Loucy (cell line): ENCODE measurements at regions not wholly inside any gene's neighbourhood (a gene's known extent, or its start where the extent isn't known, plus 50 kb on each side); places are given as distances from the start of the nearest gene placed in this dataset.
A peak's percentile ranks its signal among the peaks of the same experiment; 100 is the strongest.

Experiments
- H2AFZ ChIP-seq: fragments of 200-600 bp; sonication (generic); 2 replicates; pipeline ENCODE4 v1.6.0; 2016; ENCODE audit warnings: antibody characterized with exemption, mild to moderate bottlenecking, low read length, moderate library complexity
- H3F3A ChIP-seq: fragments of 200-600 bp; 2 replicates; pipeline ENCODE4 v1.6.0; 2016; ENCODE audit warnings: antibody characterized with exemption, low read depth, mild to moderate bottlenecking
- H3K27me3 ChIP-seq: fragments of 200-600 bp; sonication (generic); 2 replicates; pipeline ENCODE4 v1.6.1; 2014; ENCODE audit warnings: low read length, mild to moderate bottlenecking; ENCODE audit not compliant: insufficient read depth, poor library complexity, severe bottlenecking
- H3K36me3 ChIP-seq: fragments of 200-600 bp; sonication (generic); 2 replicates; pipeline ENCODE4 v1.6.1; 2016; ENCODE audit warnings: low read length; ENCODE audit not compliant: insufficient read depth
- H3K4me1 ChIP-seq: fragments of 200-600 bp; sonication (generic); 2 replicates; pipeline ENCODE4 v1.5.1; 2014; ENCODE audit warnings: low read length, mild to moderate bottlenecking; ENCODE audit not compliant: insufficient read depth, poor library complexity, severe bottlenecking
- H3K4me2 ChIP-seq: fragments of 200-600 bp; sonication (generic); 2 replicates; pipeline ENCODE4 v1.6.0; 2014; ENCODE audit warnings: antibody characterized with exemption, low read length, low read depth, mild to moderate bottlenecking; ENCODE audit not compliant: poor library complexity, severe bottlenecking
- H3K4me3 ChIP-seq: fragments of 200-600 bp; sonication (generic); 2 replicates; pipeline ENCODE4 v1.5.1; 2014; ENCODE audit warnings: low read length, mild to moderate bottlenecking, mixed read lengths; ENCODE audit not compliant: poor library complexity, severe bottlenecking
- H3K79me2 ChIP-seq: fragments of 200-600 bp; sonication (generic); 2 replicates; pipeline ENCODE4 v1.6.1; 2014; ENCODE audit warnings: low read length; ENCODE audit not compliant: insufficient read depth
- H3K9ac ChIP-seq: fragments of 200-600 bp; sonication (generic); 2 replicates; pipeline ENCODE4 v1.6.0; 2014; ENCODE audit warnings: mild to moderate bottlenecking, low read depth, low read length, moderate library complexity; ENCODE audit not compliant: poor library complexity, severe bottlenecking
- H3K9me2 ChIP-seq: fragments of 200-600 bp; sonication (generic); replicated peaks from 2 replicates; pipeline ENCODE4 v1.6.1; 2016; ENCODE audit warnings: low read depth, low read length, mixed read lengths
- H3K9me3 ChIP-seq: fragments of 200-600 bp; sonication (generic); 2 replicates; pipeline ENCODE4 v1.6.1; 2014; ENCODE audit warnings: mild to moderate bottlenecking, antibody characterized with exemption, low read length, low read depth; ENCODE audit not compliant: insufficient read depth
- H4K20me1 ChIP-seq: fragments of 200-600 bp; sonication (generic); 2 replicates; pipeline ENCODE4 v1.6.0; 2014; ENCODE audit warnings: antibody characterized with exemption, low read length, mild to moderate bottlenecking; ENCODE audit not compliant: insufficient read depth, poor library complexity, severe bottlenecking
- EZH2phosphoT487 ChIP-seq: fragments of 200-600 bp; IDR thresholded peaks from 2 replicates; pipeline ENCODE4 v1.6.1; 2018; ENCODE audit warnings: antibody characterized with exemption, mild to moderate bottlenecking, moderate library complexity, borderline replicate concordance
- TF ChIP-seq, protein P1 (sequence below): fragments of 200-600 bp; sonication (generic); conservative IDR thresholded peaks from 2 replicates; pipeline ENCODE4 v1.5.1; 2014; ENCODE audit warnings: mild to moderate bottlenecking, antibody characterized with exemption, low read length

DNA sequence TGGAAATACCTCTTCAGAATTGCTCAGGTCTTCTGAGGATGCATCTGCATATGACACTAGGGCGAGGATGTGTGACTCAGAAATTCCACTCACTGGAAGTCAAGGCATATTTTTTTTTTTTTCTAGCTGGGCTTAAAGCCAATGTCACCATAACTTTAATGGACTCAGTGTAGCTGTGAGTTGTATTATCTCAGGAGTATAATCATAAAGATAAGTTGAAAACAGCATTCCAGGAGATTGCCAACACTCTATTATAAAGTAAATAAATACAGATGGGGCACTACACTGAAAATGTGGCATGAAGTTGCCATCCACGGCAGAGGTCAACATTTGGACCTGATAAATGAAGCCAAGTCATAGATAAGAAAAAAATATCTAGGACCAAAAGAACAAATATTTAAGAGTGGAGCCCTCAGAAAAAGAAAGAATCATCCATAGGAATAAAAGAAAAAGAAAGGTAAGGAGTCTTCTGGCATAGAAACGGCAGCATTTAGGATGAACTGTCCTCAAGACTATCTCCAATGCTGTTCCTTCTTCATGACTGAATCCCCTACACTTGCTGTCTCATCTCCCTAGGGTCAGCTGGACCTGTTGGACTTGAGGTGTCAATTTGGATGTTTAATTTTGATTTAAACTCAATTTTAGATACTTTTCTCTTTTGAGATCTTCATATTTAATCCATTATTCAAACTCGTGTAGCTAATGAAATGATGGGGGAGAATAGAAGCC is 72.9 kb upstream of the CAV2 start:
- Histone ChIP-seq H2AFZ (no peak overlapping the region), H4K20me1 (no peaks in the 10 kb centered on the region), H3K9me2 (no peaks in the 10 kb centered on the region), H3K9ac (no peak overlapping the region), H3K9me3 (no peaks in the 10 kb centered on the region), H3K4me3 (no peak overlapping the region), H3K4me1 (peaks cover 28% of the 10 kb centered on the region), H3F3A (no peaks in the 10 kb centered on the region), H3K79me2 (no peaks in the 10 kb centered on the region), H3K27me3 (no peaks in the 10 kb centered on the region), H3K36me3 (no peaks in the 10 kb centered on the region), H3K4me2 (no peak overlapping the region)
- TF ChIP-seq, protein P1, sequence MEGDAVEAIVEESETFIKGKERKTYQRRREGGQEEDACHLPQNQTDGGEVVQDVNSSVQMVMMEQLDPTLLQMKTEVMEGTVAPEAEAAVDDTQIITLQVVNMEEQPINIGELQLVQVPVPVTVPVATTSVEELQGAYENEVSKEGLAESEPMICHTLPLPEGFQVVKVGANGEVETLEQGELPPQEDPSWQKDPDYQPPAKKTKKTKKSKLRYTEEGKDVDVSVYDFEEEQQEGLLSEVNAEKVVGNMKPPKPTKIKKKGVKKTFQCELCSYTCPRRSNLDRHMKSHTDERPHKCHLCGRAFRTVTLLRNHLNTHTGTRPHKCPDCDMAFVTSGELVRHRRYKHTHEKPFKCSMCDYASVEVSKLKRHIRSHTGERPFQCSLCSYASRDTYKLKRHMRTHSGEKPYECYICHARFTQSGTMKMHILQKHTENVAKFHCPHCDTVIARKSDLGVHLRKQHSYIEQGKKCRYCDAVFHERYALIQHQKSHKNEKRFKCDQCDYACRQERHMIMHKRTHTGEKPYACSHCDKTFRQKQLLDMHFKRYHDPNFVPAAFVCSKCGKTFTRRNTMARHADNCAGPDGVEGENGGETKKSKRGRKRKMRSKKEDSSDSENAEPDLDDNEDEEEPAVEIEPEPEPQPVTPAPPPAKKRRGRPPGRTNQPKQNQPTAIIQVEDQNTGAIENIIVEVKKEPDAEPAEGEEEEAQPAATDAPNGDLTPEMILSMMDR, result no peak
- TF ChIP-seq EZH2phosphoT487, result no peak

DNA sequence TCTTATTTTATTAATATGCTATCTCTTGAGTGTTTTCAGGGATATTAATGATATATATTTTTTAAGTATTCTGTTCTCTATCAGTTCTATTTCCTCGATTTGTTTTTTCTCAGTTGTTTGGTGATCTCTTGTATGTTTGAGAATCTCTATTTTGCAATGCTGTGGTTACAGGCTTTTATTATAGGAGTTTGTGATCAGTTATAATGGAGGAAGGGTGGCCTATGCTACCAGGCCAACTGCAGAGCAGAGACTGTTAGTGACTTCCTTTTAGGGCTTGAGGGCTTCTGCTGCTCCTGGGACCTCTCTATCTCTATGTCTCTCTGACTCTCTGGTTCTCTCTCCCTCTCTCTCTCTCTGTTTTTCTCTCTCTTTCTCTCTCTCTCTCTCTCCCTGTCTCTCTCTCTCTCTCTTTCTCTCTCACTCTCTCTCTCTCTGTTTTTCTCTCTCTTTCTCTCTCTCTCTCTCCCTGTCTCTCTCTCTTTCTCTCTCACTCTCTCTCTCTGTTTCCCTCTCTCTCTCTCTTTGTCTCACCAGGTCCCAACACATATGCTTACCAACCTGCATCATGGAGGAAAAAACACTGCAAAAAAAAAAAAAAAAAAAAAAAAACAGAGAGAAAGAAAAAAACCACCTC is 69.4 kb upstream of the CAV2 start:
- TF ChIP-seq EZH2phosphoT487, result no peak
- TF ChIP-seq, protein P1, result no peak
- Histone ChIP-seq H3F3A (no peaks in the 10 kb centered on the region), H3K4me2 (peak overlapping the region; percentile 42)

DNA sequence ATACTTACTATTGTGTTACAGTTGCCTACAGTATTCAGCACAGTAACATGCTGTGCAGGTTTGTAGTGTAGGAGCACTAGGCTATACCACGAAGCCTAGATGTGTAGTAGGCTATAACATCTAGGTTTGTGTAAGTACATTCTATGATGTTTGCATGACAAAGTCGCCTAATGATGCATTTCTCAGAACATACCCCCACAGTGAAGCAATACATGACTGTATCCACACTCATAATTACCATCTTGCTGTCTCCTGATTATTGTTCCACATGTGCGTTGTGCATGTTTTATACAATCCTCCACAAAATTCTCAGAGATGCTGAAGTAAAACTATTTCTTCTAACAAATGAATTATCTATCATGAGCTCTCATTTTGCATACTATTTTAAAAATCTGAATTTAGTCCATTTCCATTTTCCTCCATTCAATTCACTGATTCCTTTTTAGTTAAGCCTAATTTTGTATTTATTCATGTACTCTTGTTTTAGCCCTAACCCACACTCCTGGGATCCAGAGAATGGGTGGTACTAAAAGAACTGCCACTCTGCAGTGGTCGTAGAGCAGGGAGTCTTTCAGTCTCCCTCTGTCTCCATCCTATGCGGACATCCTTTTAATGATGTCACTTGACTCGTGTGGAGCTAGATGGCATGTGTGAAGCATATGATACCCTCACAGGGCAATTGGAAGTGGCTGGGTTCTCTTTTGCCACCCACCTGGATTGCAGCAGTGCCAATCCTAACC is 67.6 kb upstream of the CAV2 start:
- Histone ChIP-seq H3K36me3 (no peaks in the 10 kb centered on the region), H3K27me3 (no peaks in the 10 kb centered on the region), H3K4me2 (no peak overlapping the region), H3K4me3 (no peak overlapping the region), H4K20me1 (no peaks in the 10 kb centered on the region), H3K9ac (no peak overlapping the region), H3K4me1 (peaks cover 10% of the 10 kb centered on the region), H3K9me2 (no peaks in the 10 kb centered on the region), H3K9me3 (no peaks in the 10 kb centered on the region), H3K79me2 (no peaks in the 10 kb centered on the region), H2AFZ (peak overlapping the region; percentile 24; the same call in 1 of the 2 replicates), H3F3A (no peaks in the 10 kb centered on the region)
- TF ChIP-seq, protein P1, result no peak
- no peak for TF ChIP-seq EZH2phosphoT487

More for the DNA sequence above, 69.4 kb upstream of the CAV2 start:
- Histone ChIP-seq H4K20me1 (no peaks in the 10 kb centered on the region), H3K4me1 (peaks cover 10% of the 10 kb centered on the region), H3K9me2 (no peaks in the 10 kb centered on the region), H3K79me2 (no peaks in the 10 kb centered on the region), H3K9ac (peak overlapping the region; percentile 41), H3K9me3 (no peaks in the 10 kb centered on the region), H2AFZ (peak overlapping the region; percentile 94), H3K36me3 (no peaks in the 10 kb centered on the region), H3K4me3 (peak overlapping the region; percentile 17), H3K27me3 (no peaks in the 10 kb centered on the region)
